H1 (cell line): ENCODE measurements at regions not wholly inside any gene's neighbourhood (a gene's known extent, or its start where the extent isn't known, plus 50 kb on each side); places are given as distances from the start of the nearest gene placed in this dataset.

Source experiments
- CTCF ChIA-PET: fragments of 300-600 bp; sonication (Branson Sonifier 250); formaldehyde crosslinking; loops from one replicate; lab custom pipeline; 2021; ENCODE audit not compliant: partially characterized antibody; lab: Charles Lee
- POLR2A ChIA-PET: fragments of 300-600 bp; sonication (Branson Sonifier 250); formaldehyde crosslinking; loops from one replicate; lab custom pipeline; 2021; ENCODE audit warnings: inconsistent platforms; ENCODE audit not compliant: partially characterized antibody; lab: Charles Lee
- DNase-seq, 2 experiments: peaks; one replicate each; pipeline versions ENCODE4 v3.0.0 to v3.0.0-alpha.2; 2010 to 2022; ENCODE audit warnings: low spot score in 2 of 2, low read depth in 1 of 2, mixed read lengths in 1 of 2
- FAIRE-seq: peaks from 2 replicates; lab custom pipeline; 2011; peaks lifted over from hg19 to GRCh38; lab: Jason Lieb, UNC
- H2AFZ ChIP-seq: 2 replicates; pipeline ENCODE4 v1.8.1; 2012; ENCODE audit warnings: low read length, inconsistent platforms
- H2AK5ac ChIP-seq: 2 replicates; pipeline ENCODE4 v1.6.1; 2013; ENCODE audit warnings: low read depth, low read length
- H2BK120ac ChIP-seq: replicated peaks from 2 replicates; pipeline ENCODE3; 2013; ENCODE audit warnings: low read depth, low read length, inconsistent platforms
- H2BK12ac ChIP-seq: 2 replicates; pipeline ENCODE4 v1.6.1; 2013; ENCODE audit warnings: low read depth, low read length
- H2BK15ac ChIP-seq: 2 replicates; pipeline ENCODE4 v1.6.1; 2013; ENCODE audit warnings: low read length
- H2BK20ac ChIP-seq: 2 replicates; pipeline ENCODE4 v1.6.1; 2013; ENCODE audit warnings: low read length
- H2BK5ac ChIP-seq: 2 replicates; pipeline ENCODE4 v1.6.1; 2013; ENCODE audit warnings: low read depth, low read length
- H3K14ac ChIP-seq: 2 replicates; pipeline ENCODE4 v1.6.1; 2013; ENCODE audit warnings: inconsistent platforms; ENCODE audit not compliant: insufficient read length
- H3K18ac ChIP-seq: 2 replicates; pipeline ENCODE4 v1.6.1; 2013; ENCODE audit warnings: low read length; ENCODE audit errors: extremely low read depth
- H3K23ac ChIP-seq: 2 replicates; pipeline ENCODE4 v1.6.1; 2013; ENCODE audit warnings: inconsistent platforms; ENCODE audit not compliant: insufficient read length
- H3K23me2 ChIP-seq: 2 replicates; pipeline ENCODE4 v1.6.1; 2013; ENCODE audit warnings: low read depth, low read length
- H3K27ac ChIP-seq: 2 replicates; pipeline ENCODE4 v1.6.1; 2011; ENCODE audit warnings: low read depth, low read length, inconsistent platforms
- H3K27me3 ChIP-seq, 4 experiments: replicated peaks in 1 of 4; 1 replicate in 1 of 4; 2 replicates in 3 of 4; pipeline versions ENCODE4 v1.6.1 to v1.8.1; 2011 to 2013; ENCODE audit warnings: low read length in 3 of 4, mild to moderate bottlenecking in 3 of 4, inconsistent platforms in 2 of 4, mixed read lengths in 2 of 4, moderate library complexity in 1 of 4; ENCODE audit not compliant: control insufficient read depth in 3 of 4, insufficient read depth in 3 of 4; ENCODE audit errors: extremely low read depth in 1 of 4
- H3K36me3 ChIP-seq, 4 experiments: 2 replicates each; pipeline versions ENCODE4 v1.6.1 to v1.8.1; 2011 to 2013; ENCODE audit warnings: mild to moderate bottlenecking in 4 of 4, low read length in 3 of 4, moderate library complexity in 2 of 4, control low read depth in 1 of 4, inconsistent platforms in 1 of 4; ENCODE audit not compliant: insufficient read depth in 4 of 4, control insufficient read depth in 2 of 4
- H3K4ac ChIP-seq: replicated peaks from 2 replicates; pipeline ENCODE3; 2013; ENCODE audit warnings: low read length, low read depth, mixed read lengths, inconsistent platforms; ENCODE audit not compliant: insufficient read length
- H3K4me1 ChIP-seq, 4 experiments: replicated peaks in 1 of 4; 1 replicate in 1 of 4; 2 replicates in 3 of 4; pipeline versions ENCODE4 v1.6.1 to v1.8.1; 2011 to 2013; ENCODE audit warnings: low read length in 3 of 4, inconsistent platforms in 2 of 4, mixed read lengths in 1 of 4; ENCODE audit not compliant: insufficient read depth in 4 of 4, control insufficient read depth in 3 of 4
- H3K4me2 ChIP-seq, 2 experiments: 2 replicates each; pipeline versions ENCODE4 v1.6.1 to v1.8.1; 2011 to 2013; ENCODE audit warnings: low read depth in 2 of 2, low read length in 2 of 2, control low read depth in 1 of 2, inconsistent platforms in 1 of 2, mild to moderate bottlenecking in 1 of 2; ENCODE audit not compliant: insufficient read depth in 1 of 2
- H3K4me3 ChIP-seq, 4 experiments: fragments of 200-600, 300-600 bp in 1 of 4; sonication (generic), shearing (Covaris generic), sonication (Bioruptor Twin) in 1 of 4; 2 replicates each; pipeline versions ENCODE4 v1.5.1 to v1.8.1; 2011 to 2016; ENCODE audit warnings: low read length in 4 of 4, low read depth in 3 of 4, control low read depth in 2 of 4, inconsistent platforms in 2 of 4, mild to moderate bottlenecking in 2 of 4, mixed read lengths in 1 of 4, moderate library complexity in 1 of 4; ENCODE audit not compliant: insufficient read depth in 2 of 4; ENCODE audit errors: extremely low read depth in 1 of 4
- H3K56ac ChIP-seq: replicated peaks from 2 replicates; pipeline ENCODE3; 2013; ENCODE audit warnings: low read depth, mild to moderate bottlenecking, mixed read lengths, low read length, inconsistent platforms; ENCODE audit not compliant: insufficient read length
- H3K79me1 ChIP-seq: 2 replicates; pipeline ENCODE4 v1.6.1; 2013; ENCODE audit warnings: low read depth, low read length, control low read depth
- H3K79me2 ChIP-seq, 2 experiments: 2 replicates each; pipeline versions ENCODE4 v1.6.1 to v1.8.1; 2012 to 2013; ENCODE audit warnings: low read length in 2 of 2, mild to moderate bottlenecking in 2 of 2, inconsistent platforms in 1 of 2; ENCODE audit not compliant: insufficient read depth in 2 of 2, control insufficient read depth in 1 of 2
- H3K9ac ChIP-seq, 4 experiments: replicated peaks in 1 of 4; 1 replicate in 1 of 4; 2 replicates in 3 of 4; pipeline versions ENCODE4 v1.6.1 to v1.8.1; 2011 to 2013; ENCODE audit warnings: low read depth in 3 of 4, low read length in 3 of 4, control low read depth in 2 of 4, mild to moderate bottlenecking in 2 of 4, moderate library complexity in 2 of 4, inconsistent platforms in 1 of 4; ENCODE audit errors: extremely low read depth in 1 of 4
- H3K9me3 ChIP-seq, 2 experiments: 2 replicates each; pipeline versions ENCODE4 v1.6.1 to v1.8.1; 2012 to 2013; ENCODE audit warnings: mild to moderate bottlenecking in 2 of 2, moderate library complexity in 2 of 2, control low read depth in 1 of 2, inconsistent platforms in 1 of 2, low read depth in 1 of 2, low read length in 1 of 2, mixed read lengths in 1 of 2; ENCODE audit not compliant: insufficient read depth in 2 of 2
- H4K20me1 ChIP-seq, 2 experiments: replicated peaks in 1 of 2; 2 replicates each; pipeline versions ENCODE3 to v1.8.1; 2011 to 2013; ENCODE audit warnings: inconsistent platforms in 2 of 2, low read length in 2 of 2, mild to moderate bottlenecking in 1 of 2; ENCODE audit not compliant: insufficient read depth in 2 of 2, control insufficient read depth in 1 of 2
- H4K5ac ChIP-seq: 2 replicates; pipeline ENCODE4 v1.6.1; 2013; ENCODE audit warnings: low read length, low read depth, mixed read lengths, inconsistent platforms; ENCODE audit not compliant: insufficient read length
- H4K8ac ChIP-seq: 2 replicates; pipeline ENCODE4 v1.8.0; 2013; ENCODE audit warnings: mild to moderate bottlenecking, moderate library complexity, low read length, inconsistent platforms; ENCODE audit not compliant: insufficient read depth; ENCODE audit errors: extremely low read depth
- H4K91ac ChIP-seq: replicated peaks from 2 replicates; pipeline ENCODE3; 2013; ENCODE audit warnings: low read length, mixed read lengths, inconsistent platforms; ENCODE audit not compliant: insufficient read length
- JUN ChIP-seq: IDR thresholded peaks from 2 replicates; pipeline ENCODE4 v1.6.1; 2011; ENCODE audit warnings: low read depth, mild to moderate bottlenecking, improper control_type of control experiment, low read length
- JUND ChIP-seq: IDR thresholded peaks from 2 replicates; pipeline ENCODE4 v1.6.1; 2011; ENCODE audit warnings: mild to moderate bottlenecking, improper control_type of control experiment, low read length
- RBBP5 ChIP-seq: IDR thresholded peaks from 2 replicates; pipeline ENCODE4 v1.7.1; 2012; ENCODE audit warnings: low read depth, mild to moderate bottlenecking, inconsistent platforms, low read length, moderate library complexity, borderline replicate concordance
- TAF1 ChIP-seq: IDR thresholded peaks from 2 replicates; pipeline ENCODE4 v1.6.1; 2011; ENCODE audit warnings: mild to moderate bottlenecking, low read depth, low read length
- WGBS, 2 experiments: shearing (Covaris generic) in 1 of 2; methylation state at CpG; one replicate each; pipeline versions ENCODE4 v1.1.6 to v1.1.7; 2013 to 2015; ENCODE audit warnings: low lambda C conversion rate in 2 of 2, mixed read lengths in 2 of 2, inconsistent platforms in 1 of 2, low coverage in 1 of 2, missing lambda C conversion rate in 1 of 2; ENCODE audit not compliant: insufficient replicate concordance in 2 of 2, insufficient coverage in 1 of 2, insufficient read length in 1 of 2; ENCODE audit errors: extremely low coverage in 1 of 2, missing lambda C conversion rate in 1 of 2; 5-methylcytosine and 5-hydroxymethylcytosine counted together

DNA sequence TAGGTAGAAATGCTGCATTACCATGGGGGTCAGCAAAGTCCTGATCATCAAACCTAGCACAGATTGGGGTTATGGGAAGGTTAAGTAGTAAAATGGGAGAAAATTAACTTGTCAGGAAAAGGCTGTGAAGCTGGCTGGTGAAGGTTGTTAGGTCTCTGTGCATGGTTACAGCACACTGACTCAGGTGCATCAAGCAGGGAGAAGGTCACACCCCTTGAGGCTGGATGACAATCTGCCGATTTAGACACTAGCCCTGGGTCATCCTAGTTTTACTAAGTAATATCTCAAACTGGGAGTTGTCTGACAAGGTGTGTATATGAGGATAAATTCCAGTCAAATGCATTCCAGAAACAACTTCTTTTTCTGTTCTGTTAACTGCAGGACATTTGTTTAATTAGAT is 271.1 kb upstream of the LRIG3 start:
- Histone ChIP-seq H3K4me1 (no peaks in the 10 kb centered on the region), H3K4ac (no peak overlapping the region), H2BK15ac (no peak overlapping the region), H3K9ac (no peak overlapping the region), H3K14ac (no peak overlapping the region), H3K9me3 (no peaks in the 10 kb centered on the region), H3K23me2 (no peaks in the 10 kb centered on the region), H2BK5ac (no peak overlapping the region), H3K18ac (no peak overlapping the region), H3K36me3 (no peaks in the 10 kb centered on the region), H4K5ac (no peak overlapping the region), H3K4me3 (no peak overlapping the region), H3K79me1 (no peaks in the 10 kb centered on the region), H3K27ac (no peak overlapping the region), H4K20me1 (no peaks in the 10 kb centered on the region), H2BK12ac (no peak overlapping the region), H2BK20ac (no peak overlapping the region), H2AFZ (no peak overlapping the region), H4K91ac (no peak overlapping the region), H3K56ac (no peak overlapping the region), H2AK5ac (no peak overlapping the region), H3K27me3 (no peaks in the 10 kb centered on the region), H2BK120ac (no peak overlapping the region), H3K4me2 (no peak overlapping the region), H3K79me2 (no peaks in the 10 kb centered on the region), H4K8ac (no peak overlapping the region), H3K23ac (no peak overlapping the region)
- POLR2A ChIA-PET = no interaction called here
- TF ChIP-seq JUN (no peak), RBBP5 (no peak), JUND (no peak), TAF1 (no peak)
- no peak for DNase-seq
- no peak for FAIRE-seq
- WGBS, 2 experiments = 93% methylated on average over 1 of the region's 1 CpG; no CpG with 5 or more reads in 1 of the 2 experiments
- CTCF ChIA-PET = interaction anchor here (0.6 to 0.7 kb wide), 3 partner anchors 33 to 1075 kb away, joined by 3 read pairs; no protein-coding TSS in a partner anchor
